ENCODE measurements at regions not wholly inside any gene's neighbourhood (a gene's known extent, or its start where the extent isn't known, plus 50 kb on each side); places are given as distances from the start of the nearest gene placed in this dataset.

GRCh38 chr3:182738583-182739411 is 54.5 kb upstream of the ATP11B start:
- Histone ChIP-seq H4K8ac (ENCODE audit: low read length) (no peak overlapping the region), H4K91ac (ENCODE audit: low read length) (no peak overlapping the region), H3K9ac (ENCODE audit: low read length) (no peak overlapping the region), H2BK120ac (ENCODE audit: low read depth, low read length) (no peak overlapping the region), H2BK12ac (ENCODE audit: low read length in 2 of 2) (no peak overlapping the region), H3K14ac (ENCODE audit: low read length in 2 of 2) (no peak overlapping the region), H2BK15ac (ENCODE audit: low read depth, poor library complexity, severe bottlenecking) (no peak overlapping the region), H2AK5ac (ENCODE audit: low read length, severe bottlenecking) (no peak overlapping the region), H2AFZ (ENCODE audit: low read depth, low read length) (no peak overlapping the region), H3K4ac (ENCODE audit: low read depth in 1 of 2, low read length in 2 of 2) (no peak overlapping the region), H3K4me1 (ENCODE audit: control insufficient read depth, insufficient read depth, low read depth, low read length) (no peaks in the 10 kb centered on the region), H3K23ac (ENCODE audit: low read length in 2 of 2) (no peak overlapping the region), H3K27ac (ENCODE audit: low read length, poor library complexity, severe bottlenecking) (no peak overlapping the region), H3K9me3 (ENCODE audit: control insufficient read depth, low read length) (no peaks in the 10 kb centered on the region), H3K36me3 (ENCODE audit: control insufficient read depth in 1 of 2, insufficient read depth in 2 of 2, low read depth in 1 of 2, low read length in 2 of 2) (no peaks in the 10 kb centered on the region), H3K27me3 (ENCODE audit: control insufficient read depth in 1 of 2, insufficient read depth in 1 of 2, low read length in 2 of 2) (peaks cover 12 to 18% of the 10 kb centered on the region in 2 experiments), H3K4me2 (ENCODE audit: low read length, poor library complexity, severe bottlenecking) (no peak overlapping the region), H3K79me1 (replicated peaks; ENCODE audit: low read length, poor library complexity, severe bottlenecking) (no peaks in the 10 kb centered on the region), H3K4me3 (ENCODE audit: insufficient read depth in 1 of 2, low read depth in 1 of 2, low read length in 2 of 2) (no peak overlapping the region), H3K18ac (ENCODE audit: low read depth in 1 of 2, low read length in 2 of 2) (no peak overlapping the region), H2BK5ac (ENCODE audit: low read depth, low read length, poor library complexity, severe bottlenecking) (no peak overlapping the region)
- 94% methylated on average over 3 of the region's 6 CpGs for WGBS
- no peak for DNase-seq

DNA sequence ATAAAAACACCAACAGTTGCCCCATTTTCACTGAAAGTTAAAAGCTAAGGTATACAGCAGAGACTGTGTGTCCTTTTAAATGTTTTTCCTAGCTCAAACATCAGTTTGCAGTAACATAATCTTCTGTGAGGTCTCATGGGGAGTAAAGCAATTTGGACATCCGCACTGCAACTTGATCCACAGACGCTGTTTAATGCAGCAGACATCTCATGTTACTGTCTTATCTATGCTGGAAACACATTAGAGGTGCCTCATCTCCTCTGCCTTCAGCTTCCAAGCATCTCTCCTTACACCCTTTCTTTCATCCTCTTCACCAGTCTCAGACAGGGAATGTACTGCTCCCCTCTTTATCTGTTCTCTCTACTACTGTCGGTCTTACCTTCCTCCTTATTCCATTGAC is 53.7 kb upstream of the ATP11B start:
- no peak overlapping the region for H2BK5ac ChIP-seq (ENCODE audit: low read depth, low read length, poor library complexity, severe bottlenecking)
- no peak overlapping the region for H2BK12ac ChIP-seq (ENCODE audit: low read length in 2 of 2)
- no peak overlapping the region for H2AFZ ChIP-seq (ENCODE audit: low read depth, low read length)
- 59% methylated on average over 3 of the region's 3 CpGs for WGBS
- no peak overlapping the region for H4K8ac ChIP-seq (ENCODE audit: low read length)
- H3K36me3 ChIP-seq (ENCODE audit: control insufficient read depth in 1 of 2, insufficient read depth in 2 of 2, low read depth in 1 of 2, low read length in 2 of 2), result no peaks in the 10 kb centered on the region
- H3K4ac ChIP-seq (ENCODE audit: low read depth in 1 of 2, low read length in 2 of 2), result no peak overlapping the region
- H3K4me1 ChIP-seq (ENCODE audit: control insufficient read depth, insufficient read depth, low read depth, low read length), result no peaks in the 10 kb centered on the region
- H3K79me1 ChIP-seq (replicated peaks; ENCODE audit: low read length, poor library complexity, severe bottlenecking), result no peaks in the 10 kb centered on the region
- H3K9me3 ChIP-seq (ENCODE audit: control insufficient read depth, low read length), result no peaks in the 10 kb centered on the region
- H2BK120ac ChIP-seq (ENCODE audit: low read depth, low read length), result no peak overlapping the region
- H4K91ac ChIP-seq (ENCODE audit: low read length), result no peak overlapping the region
- DNase-seq, result no peak
- H3K4me3 ChIP-seq (ENCODE audit: insufficient read depth in 1 of 2, low read depth in 1 of 2, low read length in 2 of 2), result no peak overlapping the region
- H3K18ac ChIP-seq (ENCODE audit: low read depth in 1 of 2, low read length in 2 of 2), result no peak overlapping the region
- H3K23ac ChIP-seq (ENCODE audit: low read length in 2 of 2), result no peak overlapping the region
- H3K4me2 ChIP-seq (ENCODE audit: low read length, poor library complexity, severe bottlenecking), result no peak overlapping the region
- H3K14ac ChIP-seq (ENCODE audit: low read length in 2 of 2), result no peak overlapping the region
- H2AK5ac ChIP-seq (ENCODE audit: low read length, severe bottlenecking), result no peak overlapping the region
- peaks cover 6 to 18% of the 10 kb centered on the region in 2 experiments for H3K27me3 ChIP-seq (ENCODE audit: control insufficient read depth in 1 of 2, insufficient read depth in 1 of 2, low read length in 2 of 2)
- H3K27ac ChIP-seq (ENCODE audit: low read length, poor library complexity, severe bottlenecking), result no peak overlapping the region
- no peak overlapping the region for H3K9ac ChIP-seq (ENCODE audit: low read length)
- H2BK15ac ChIP-seq (ENCODE audit: low read depth, poor library complexity, severe bottlenecking), result no peak overlapping the region

- no peak for DNase-seq
Measured at GRCh38 chr3:182740710-182741109, 52.6 kb upstream of the ATP11B start.

GRCh38 chr3:182741214-182741613 is 52.1 kb upstream of the ATP11B start:
- no peaks in the 10 kb centered on the region for H3K36me3 ChIP-seq (ENCODE audit: control insufficient read depth in 1 of 2, insufficient read depth in 2 of 2, low read depth in 1 of 2, low read length in 2 of 2)
- no peak overlapping the region for H2BK12ac ChIP-seq (ENCODE audit: low read length in 2 of 2)
- no peak overlapping the region for H2AK5ac ChIP-seq (ENCODE audit: low read length, severe bottlenecking)
- H3K9me3 ChIP-seq (ENCODE audit: control insufficient read depth, low read length), result no peaks in the 10 kb centered on the region
- no peak overlapping the region for H3K4me3 ChIP-seq (ENCODE audit: insufficient read depth in 1 of 2, low read depth in 1 of 2, low read length in 2 of 2)
- H3K9ac ChIP-seq (ENCODE audit: low read length), result no peak overlapping the region
- H3K79me1 ChIP-seq (replicated peaks; ENCODE audit: low read length, poor library complexity, severe bottlenecking), result no peaks in the 10 kb centered on the region
- no peak overlapping the region for H3K18ac ChIP-seq (ENCODE audit: low read depth in 1 of 2, low read length in 2 of 2)
- H3K27me3 ChIP-seq (ENCODE audit: control insufficient read depth in 1 of 2, insufficient read depth in 1 of 2, low read length in 2 of 2), result peaks cover 6 to 18% of the 10 kb centered on the region in 2 experiments
- H2AFZ ChIP-seq (ENCODE audit: low read depth, low read length), result no peak overlapping the region
- no peak overlapping the region for H2BK120ac ChIP-seq (ENCODE audit: low read depth, low read length)
- no peak overlapping the region for H3K4ac ChIP-seq (ENCODE audit: low read depth in 1 of 2, low read length in 2 of 2)
- WGBS, result 94% methylated on average over 3 of the region's 3 CpGs
- no peaks in the 10 kb centered on the region for H3K4me1 ChIP-seq (ENCODE audit: control insufficient read depth, insufficient read depth, low read depth, low read length)
- no peak overlapping the region for H3K23ac ChIP-seq (ENCODE audit: low read length in 2 of 2)
- no peak overlapping the region for H3K27ac ChIP-seq (ENCODE audit: low read length, poor library complexity, severe bottlenecking)
- H4K8ac ChIP-seq (ENCODE audit: low read length), result no peak overlapping the region
- DNase-seq, result no peak
- H3K14ac ChIP-seq (ENCODE audit: low read length in 2 of 2), result no peak overlapping the region
- H3K4me2 ChIP-seq (ENCODE audit: low read length, poor library complexity, severe bottlenecking), result no peak overlapping the region
- H2BK5ac ChIP-seq (ENCODE audit: low read depth, low read length, poor library complexity, severe bottlenecking), result no peak overlapping the region
- H4K91ac ChIP-seq (ENCODE audit: low read length), result no peak overlapping the region
- no peak overlapping the region for H2BK15ac ChIP-seq (ENCODE audit: low read depth, poor library complexity, severe bottlenecking)

More at GRCh38 chr3:182740710-182741109, 52.6 kb upstream of the ATP11B start:
- Histone ChIP-seq H3K36me3 (ENCODE audit: control insufficient read depth in 1 of 2, insufficient read depth in 2 of 2, low read depth in 1 of 2, low read length in 2 of 2) (no peaks in the 10 kb centered on the region), H2BK15ac (ENCODE audit: low read depth, poor library complexity, severe bottlenecking) (no peak overlapping the region), H2BK5ac (ENCODE audit: low read depth, low read length, poor library complexity, severe bottlenecking) (no peak overlapping the region), H3K4me2 (ENCODE audit: low read length, poor library complexity, severe bottlenecking) (no peak overlapping the region), H3K79me1 (replicated peaks; ENCODE audit: low read length, poor library complexity, severe bottlenecking) (no peaks in the 10 kb centered on the region), H2BK12ac (ENCODE audit: low read length in 2 of 2) (no peak overlapping the region), H3K27me3 (ENCODE audit: control insufficient read depth in 1 of 2, insufficient read depth in 1 of 2, low read length in 2 of 2) (peaks cover 6 to 18% of the 10 kb centered on the region in 2 experiments), H3K27ac (ENCODE audit: low read length, poor library complexity, severe bottlenecking) (no peak overlapping the region), H2AK5ac (ENCODE audit: low read length, severe bottlenecking) (no peak overlapping the region), H3K14ac (ENCODE audit: low read length in 2 of 2) (no peak overlapping the region), H2AFZ (ENCODE audit: low read depth, low read length) (no peak overlapping the region), H3K4me1 (ENCODE audit: control insufficient read depth, insufficient read depth, low read depth, low read length) (no peaks in the 10 kb centered on the region), H2BK120ac (ENCODE audit: low read depth, low read length) (no peak overlapping the region), H3K9ac (ENCODE audit: low read length) (no peak overlapping the region), H4K8ac (ENCODE audit: low read length) (no peak overlapping the region), H3K4me3 (ENCODE audit: insufficient read depth in 1 of 2, low read depth in 1 of 2, low read length in 2 of 2) (no peak overlapping the region), H3K18ac (ENCODE audit: low read depth in 1 of 2, low read length in 2 of 2) (no peak overlapping the region), H3K23ac (ENCODE audit: low read length in 2 of 2) (peak overlapping the region in 1 of 2 experiments; percentile 69), H3K4ac (ENCODE audit: low read depth in 1 of 2, low read length in 2 of 2) (no peak overlapping the region), H3K9me3 (ENCODE audit: control insufficient read depth, low read length) (no peaks in the 10 kb centered on the region), H4K91ac (ENCODE audit: low read length) (no peak overlapping the region)
- WGBS, result 70% methylated on average over 6 of the region's 6 CpGs
